ENCODE measurements at regions not wholly inside any gene's neighbourhood (a gene's known extent, or its start where the extent isn't known, plus 50 kb on each side); places are given as distances from the start of the nearest gene placed in this dataset.

- no peak for DNase-seq
Measured at GRCh38 chr3:152056073-152056472, 182.6 kb downstream of the SUCNR1 start.

DNA sequence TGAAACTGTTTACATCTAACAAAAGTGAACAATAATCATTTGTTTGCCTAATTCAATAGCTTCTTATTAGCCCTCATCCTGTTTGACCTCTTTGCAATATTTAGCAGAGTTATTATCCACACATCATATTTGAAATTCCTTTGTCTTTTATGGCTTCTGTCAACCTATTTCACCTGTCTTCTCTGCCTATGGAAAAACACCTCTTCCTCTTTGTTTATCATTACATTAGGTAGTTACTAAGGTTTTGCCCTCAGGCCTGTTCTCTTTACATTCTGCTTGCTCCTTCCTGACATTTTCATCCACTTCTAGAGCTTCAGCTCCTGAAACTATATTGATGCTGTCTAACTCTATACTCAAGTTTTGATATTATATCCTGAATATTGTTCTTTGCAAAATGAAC lies 183.0 kb downstream of the SUCNR1 start:
- no peak for DNase-seq

GRCh38 chr3:152056987-152057386 lies 183.5 kb downstream of the SUCNR1 start:
- no peak for DNase-seq

- DNase-seq = no peak
Measured at GRCh38 chr3:152058856-152059255, 185.4 kb downstream of the SUCNR1 start.

DNA sequence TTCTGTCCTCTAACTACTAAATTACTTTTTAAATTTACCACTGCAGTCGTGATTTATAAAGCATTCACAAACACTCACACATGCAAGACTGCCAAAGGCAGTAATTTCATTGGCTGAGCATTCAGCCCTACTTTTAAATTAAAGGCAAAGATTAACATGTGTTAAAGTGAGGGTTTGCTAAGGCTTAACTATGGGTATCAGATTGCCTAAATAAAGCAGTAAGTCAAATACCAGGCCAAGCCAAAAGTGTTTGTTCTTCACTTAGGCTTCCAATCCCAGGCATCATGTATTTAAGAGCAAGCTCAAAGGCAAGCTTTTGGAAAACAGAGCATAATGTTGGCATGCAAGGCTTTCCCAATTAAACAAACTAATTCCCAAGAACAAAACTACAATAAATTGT lies 187.3 kb downstream of the SUCNR1 start:
- DNase-seq = no peak

DNA sequence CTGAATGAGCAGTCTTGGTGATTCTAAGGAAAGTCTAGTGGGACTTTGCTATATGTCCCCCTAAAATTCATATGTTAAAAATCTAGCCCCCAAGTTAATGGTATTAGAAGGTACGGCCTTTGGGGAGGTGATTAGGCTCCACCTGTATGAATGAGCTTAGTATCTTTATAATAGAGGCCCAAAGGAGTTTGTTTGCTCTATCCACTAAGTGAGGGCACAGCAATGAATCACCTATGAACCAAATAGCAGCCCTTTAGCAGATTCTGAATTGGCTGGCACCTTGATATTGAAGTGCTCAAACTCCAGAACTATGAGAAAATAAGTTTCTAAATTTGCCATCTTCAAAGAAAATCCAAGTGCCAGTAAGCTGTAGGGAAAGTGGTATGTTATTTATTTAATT lies 187.9 kb downstream of the SUCNR1 start:
- no peak for DNase-seq

- no peak for DNase-seq
Measured at GRCh38 chr3:152069871-152070270, 196.4 kb downstream of the SUCNR1 start.

- no peak for DNase-seq
Measured at GRCh38 chr3:152071315-152071714, 197.4 kb upstream of the MBNL1 start.

GRCh38 chr3:152071924-152072323 lies 196.8 kb upstream of the MBNL1 start:
- DNase-seq = no peak

DNA sequence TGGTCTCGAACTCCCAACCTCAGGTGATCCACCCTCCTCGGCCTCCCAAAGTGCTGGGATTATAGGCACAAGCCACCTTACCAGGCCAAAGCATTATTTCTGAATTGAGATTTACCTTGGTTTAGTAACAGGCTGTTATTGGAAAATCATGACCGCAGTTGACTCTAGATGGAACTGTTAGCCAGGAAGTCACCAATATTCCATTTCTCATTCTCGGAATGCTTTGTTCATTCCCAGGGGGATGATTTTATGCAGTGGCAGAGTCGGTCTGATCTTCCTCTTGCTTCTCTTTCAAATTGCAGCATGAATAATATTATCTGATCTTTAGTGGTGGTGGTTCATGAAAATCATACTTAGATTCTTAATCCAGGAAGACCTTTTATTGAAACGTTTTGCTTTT lies 195.5 kb upstream of the MBNL1 start:
- DNase-seq = no peak

GRCh38 chr3:152076148-152076547 lies 192.6 kb upstream of the MBNL1 start:
- DNase-seq = no peak

- no peak for DNase-seq
Measured at GRCh38 chr3:152079980-152080379, 188.7 kb upstream of the MBNL1 start.

DNA sequence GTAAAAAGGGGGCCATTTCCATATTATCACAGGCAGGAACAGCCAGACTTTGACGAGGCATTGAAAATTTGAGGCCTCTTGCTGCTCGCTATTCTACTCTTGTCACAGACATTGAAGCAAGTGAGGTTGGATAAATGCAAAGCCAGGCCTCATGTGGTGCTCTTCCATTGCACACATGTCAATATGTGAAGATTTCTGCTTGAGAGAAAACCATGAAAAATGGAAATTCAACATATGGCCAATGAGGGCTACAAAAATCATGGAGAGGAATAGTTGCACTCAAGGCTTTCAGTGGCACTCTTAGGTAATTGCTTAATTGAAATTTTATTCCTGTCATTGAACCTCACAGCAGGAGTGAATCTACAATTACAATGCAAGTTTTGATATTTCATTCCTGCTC lies 185.6 kb upstream of the MBNL1 start:
- no peak for DNase-seq

GRCh38 chr3:152084441-152085158 lies 184.1 kb upstream of the MBNL1 start:
- no peak for DNase-seq

- DNase-seq = no peak
Measured at GRCh38 chr3:152087153-152087552, 181.6 kb upstream of the MBNL1 start.

DNA sequence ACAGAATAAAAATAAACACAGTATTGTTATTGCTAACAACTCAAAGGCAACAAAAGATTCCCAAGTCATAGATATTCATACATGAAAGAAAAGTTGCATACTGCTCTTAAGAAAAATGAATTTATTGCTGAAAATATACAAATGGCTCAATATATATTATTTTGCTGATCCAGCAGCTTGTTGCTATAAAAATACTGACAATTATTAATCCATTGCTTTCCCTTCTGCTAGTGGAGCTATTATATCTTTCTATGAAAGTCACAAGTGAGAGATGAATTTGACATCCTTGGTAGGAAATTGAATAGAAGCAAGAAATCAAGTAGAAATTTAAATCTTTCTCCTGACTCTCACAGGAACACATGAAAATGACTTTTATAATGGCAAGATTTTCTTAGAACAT lies 179.2 kb upstream of the MBNL1 start:
- no peak for DNase-seq

- DNase-seq = no peak
Measured at GRCh38 chr3:152091725-152092124, 177.0 kb upstream of the MBNL1 start.

DNA sequence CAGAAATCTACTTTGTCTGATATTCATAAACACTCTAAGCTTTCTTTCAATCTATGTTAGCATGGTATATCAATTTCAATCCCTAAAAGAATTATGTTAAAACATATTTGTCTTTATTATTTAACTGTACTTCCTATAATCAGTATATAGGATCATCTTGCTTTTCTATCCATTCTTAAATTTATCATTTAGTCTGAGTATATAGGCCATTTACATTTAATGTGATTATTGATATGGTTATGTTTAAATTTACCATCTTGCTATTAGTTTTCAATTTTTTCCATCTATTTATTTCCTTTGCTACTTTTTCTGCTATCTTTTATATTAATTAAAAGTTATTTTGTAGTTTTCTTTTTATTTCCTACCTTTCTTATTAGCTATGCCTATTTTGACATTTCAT lies 174.8 kb upstream of the MBNL1 start:
- no peak for DNase-seq

DNA sequence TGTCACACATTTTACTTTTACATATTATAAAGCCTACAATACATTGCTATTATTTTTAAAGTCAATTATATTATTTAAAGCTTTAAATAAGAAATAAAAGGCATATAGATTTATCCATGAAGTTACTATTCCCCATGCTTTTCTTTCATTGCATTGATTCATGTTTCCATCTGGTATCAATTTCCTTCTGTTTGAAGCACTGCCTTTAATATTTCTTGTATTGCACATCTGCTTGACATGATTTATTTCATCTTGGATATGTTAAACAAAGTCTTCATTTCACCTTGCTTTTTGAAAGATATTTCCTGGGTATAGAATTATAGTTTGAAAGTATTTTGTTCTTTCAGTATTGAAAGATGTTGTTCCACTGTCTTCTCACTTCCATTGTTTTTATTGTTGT lies 174.3 kb upstream of the MBNL1 start:
- DNase-seq = no peak

DNA sequence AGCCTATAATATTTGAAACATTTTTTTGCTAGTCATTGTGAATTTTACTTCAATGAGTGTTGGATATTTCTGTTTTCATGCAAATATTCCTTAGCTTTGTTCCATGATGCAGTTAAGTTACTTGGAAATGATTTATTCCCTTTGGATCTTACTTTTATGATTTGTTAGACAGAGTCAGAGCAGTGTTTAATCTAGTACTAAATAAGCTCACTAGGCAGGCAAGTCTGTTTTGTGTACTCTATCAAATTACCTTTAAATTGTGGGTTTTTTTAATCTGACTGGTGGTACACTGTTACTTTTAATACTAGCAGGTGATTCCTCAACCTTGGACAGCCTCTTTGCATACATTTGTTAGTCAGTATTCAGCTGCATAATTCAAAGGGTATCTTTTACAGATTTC lies 173.3 kb upstream of the MBNL1 start:
- no peak for DNase-seq

- no peak for DNase-seq
Measured at GRCh38 chr3:152096280-152096906, 172.3 kb upstream of the MBNL1 start.

- no peak for DNase-seq
Measured at GRCh38 chr3:152097120-152097519, 171.6 kb upstream of the MBNL1 start.

- no peak for DNase-seq
Measured at GRCh38 chr3:152097770-152098169, 171.0 kb upstream of the MBNL1 start.

DNA sequence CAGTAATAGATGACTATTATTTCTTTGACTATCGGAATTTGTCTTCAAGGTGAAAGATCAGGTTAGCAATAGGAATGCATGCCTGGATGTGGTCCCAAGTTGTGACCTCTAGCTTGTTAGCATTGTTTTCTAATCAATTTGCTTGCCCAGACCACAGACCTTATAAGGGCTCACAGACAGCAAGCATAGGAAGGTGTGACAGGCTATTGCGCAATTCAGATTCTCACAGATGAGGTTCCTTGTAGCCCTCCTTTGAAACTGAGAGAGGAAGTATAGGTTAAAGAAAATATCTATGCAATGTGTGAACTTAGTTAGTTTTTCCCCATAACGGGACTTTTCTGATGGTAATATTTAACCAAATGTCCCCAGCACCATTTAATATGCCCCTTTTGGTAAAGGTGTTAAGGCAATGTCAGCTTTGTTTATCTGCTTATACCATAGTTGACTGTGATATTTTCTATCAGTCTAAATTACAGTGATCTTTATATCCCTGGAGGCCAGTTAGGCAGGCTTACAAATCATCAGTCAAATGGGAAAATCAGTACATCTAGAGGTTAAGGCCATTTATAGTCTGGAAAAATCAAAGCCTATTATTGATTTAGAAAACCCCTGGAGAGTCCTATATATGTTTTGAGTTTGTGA lies 168.1 kb upstream of the MBNL1 start:
- no peak for DNase-seq

DNA sequence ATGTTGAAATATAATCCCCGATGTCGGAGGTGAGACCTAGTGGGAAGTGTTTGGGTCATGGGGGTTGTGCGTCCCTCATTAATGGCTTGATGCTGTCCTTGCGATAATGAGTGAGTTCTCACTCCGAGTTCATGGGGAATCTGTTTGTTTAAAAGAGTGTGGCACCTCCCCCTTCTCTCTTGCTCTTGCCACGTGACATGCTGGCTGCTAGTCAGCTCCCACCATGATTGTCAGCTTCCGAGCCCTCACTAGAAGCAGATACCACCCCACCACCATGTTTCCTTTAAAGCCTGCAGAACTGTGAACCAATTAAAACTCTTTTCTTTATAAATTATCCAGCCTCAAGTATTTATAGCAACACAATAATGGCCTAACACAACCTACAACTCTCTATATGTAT lies 166.3 kb upstream of the MBNL1 start:
- DNase-seq = no peak
